ENCODE measurements at regions not wholly inside any gene's neighbourhood (a gene's known extent, or its start where the extent isn't known, plus 50 kb on each side); places are given as distances from the start of the nearest gene placed in this dataset.
"Not testable (repeated sequence)": the region's sequence is repeated elsewhere in the genome, so short reads cannot be mapped to it uniquely, and the experiment has no call there.

DNA sequence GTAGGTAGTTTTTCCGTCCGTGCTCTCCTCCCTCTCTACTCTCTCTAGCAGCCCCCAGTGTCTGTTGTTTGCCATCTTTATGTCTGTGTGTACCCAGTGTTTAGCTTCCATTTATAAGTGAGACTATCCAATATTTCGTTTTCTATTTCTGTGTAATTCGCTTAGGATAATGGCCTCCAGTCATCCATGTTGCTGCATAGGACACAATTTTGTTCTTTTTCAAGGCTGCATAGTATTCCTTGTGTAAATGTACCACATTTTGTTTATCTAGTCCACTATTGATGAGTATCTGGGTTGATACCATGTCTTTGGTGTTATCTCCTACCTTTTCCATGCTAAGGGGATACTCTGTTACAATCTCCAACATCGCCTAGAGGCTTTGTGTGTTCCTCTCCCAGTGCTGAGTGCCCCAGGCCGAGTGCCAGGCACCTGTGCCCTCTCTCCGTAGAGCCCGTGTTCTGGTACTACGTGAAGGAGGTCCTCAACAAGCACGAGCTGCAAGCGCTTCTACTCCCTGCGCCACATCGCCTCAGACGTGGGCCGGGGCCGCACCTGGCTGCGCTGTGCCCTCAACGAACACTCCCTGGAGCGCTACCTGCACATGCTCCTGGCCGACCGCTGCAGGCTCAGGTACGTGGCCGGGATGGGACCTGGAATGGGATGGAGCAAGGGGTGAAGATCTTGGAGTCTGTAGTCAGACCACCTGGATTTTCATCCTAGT, 51.0 kb downstream of the NPIPB11 start:
- H3K36me3 Mint-ChIP-seq (ENCODE audit: insufficient read depth in 2 of 2); H3K27me3 Mint-ChIP-seq (ENCODE audit: low read depth); H3K9me3 Mint-ChIP-seq; ATAC-seq (replicated peaks in 1 of 2); DNase-seq; H3K4me3 Mint-ChIP-seq; H3K27ac Mint-ChIP-seq; H3K4me1 Mint-ChIP-seq (ENCODE audit: low read depth): not testable (repeated sequence)

DNA sequence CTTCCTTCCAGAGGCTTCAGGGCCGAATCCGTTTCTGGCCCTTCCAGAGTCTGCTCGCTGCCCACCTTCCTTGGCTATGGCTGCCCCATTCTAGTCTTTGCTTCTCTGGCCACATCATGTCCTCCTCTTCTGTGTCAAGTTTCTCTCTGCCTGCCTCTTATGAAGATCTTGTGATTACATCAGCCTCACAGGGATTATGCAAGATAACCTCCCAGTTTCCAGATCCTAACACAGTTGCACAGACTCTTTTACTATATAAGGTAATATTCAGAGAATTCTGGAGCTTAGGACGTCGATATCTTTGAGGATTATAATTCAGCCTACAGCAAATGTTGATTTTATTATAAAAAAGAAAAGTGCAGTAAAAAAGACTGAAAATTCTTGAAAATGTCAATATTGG, 52.1 kb downstream of the NPIPB11 start:
- H3K4me1 Mint-ChIP-seq (ENCODE audit: low read depth); H3K9me3 Mint-ChIP-seq; H3K27me3 Mint-ChIP-seq (ENCODE audit: low read depth); ATAC-seq (replicated peaks in 1 of 2); H3K36me3 Mint-ChIP-seq (ENCODE audit: insufficient read depth in 2 of 2); DNase-seq; H3K27ac Mint-ChIP-seq; H3K4me3 Mint-ChIP-seq: not testable (repeated sequence)

DNA sequence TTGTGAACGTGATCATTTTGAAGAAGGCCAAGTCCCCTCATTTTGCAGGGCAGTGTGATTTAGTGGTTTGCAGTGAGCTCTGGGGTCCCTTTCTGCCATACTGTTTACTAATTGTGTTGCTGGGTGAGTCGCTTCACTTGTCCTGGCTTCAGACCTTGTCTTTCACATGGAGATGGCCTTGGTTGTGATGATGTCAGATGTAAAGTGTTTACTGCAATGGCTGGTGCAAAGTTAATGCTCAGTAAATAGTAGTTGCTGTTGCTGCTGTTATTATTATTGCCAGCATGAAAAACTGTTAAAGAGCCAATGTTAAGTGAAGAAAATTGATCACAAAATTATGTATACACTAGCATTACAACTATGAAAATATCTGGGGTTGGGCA, 53.9 kb downstream of the NPIPB11 start:
- H3K27me3 Mint-ChIP-seq (ENCODE audit: low read depth) = not testable (repeated sequence)

DNA sequence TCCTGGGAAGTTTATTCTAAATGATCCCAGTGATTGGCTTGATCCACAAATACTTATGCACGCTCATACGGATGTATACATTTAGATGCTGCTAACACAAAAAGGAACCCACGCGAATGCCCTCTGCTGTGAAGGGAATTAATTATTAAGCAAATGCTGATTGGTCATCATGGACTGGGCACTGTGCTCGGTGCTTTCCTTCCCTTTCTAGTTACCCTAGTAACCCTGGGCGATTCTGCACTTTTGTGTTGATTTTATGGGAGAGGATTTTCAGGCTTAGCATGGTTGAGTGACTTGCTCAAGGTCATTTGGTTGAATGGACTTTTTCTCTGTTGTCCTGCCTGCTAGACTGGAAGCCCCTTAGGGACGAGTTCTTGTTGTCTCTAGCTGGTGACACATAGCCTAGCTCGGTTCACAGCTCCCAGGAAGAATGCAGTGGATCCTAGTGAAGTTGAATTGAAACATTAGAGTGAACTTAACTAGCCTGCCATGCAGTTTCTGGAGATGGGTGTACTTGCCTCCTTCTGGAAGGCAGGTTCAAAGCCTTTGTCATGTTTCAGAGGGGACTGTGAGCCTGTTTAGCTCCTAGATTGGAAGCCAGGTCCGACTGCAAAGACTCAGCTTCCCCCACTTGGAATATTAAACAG, 54.4 kb downstream of the NPIPB11 start:
- not testable (repeated sequence) for H3K4me1 Mint-ChIP-seq (ENCODE audit: low read depth); H3K4me3 Mint-ChIP-seq; ATAC-seq (replicated peaks in 1 of 2); H3K9me3 Mint-ChIP-seq; H3K27ac Mint-ChIP-seq; DNase-seq; H3K36me3 Mint-ChIP-seq (ENCODE audit: insufficient read depth in 2 of 2); H3K27me3 Mint-ChIP-seq (ENCODE audit: low read depth)

More for the DNA sequence above, 53.9 kb downstream of the NPIPB11 start:
- not testable (repeated sequence) for DNase-seq; ATAC-seq (replicated peaks in 1 of 2); H3K9me3 Mint-ChIP-seq; H3K27ac Mint-ChIP-seq; H3K4me3 Mint-ChIP-seq; H3K36me3 Mint-ChIP-seq (ENCODE audit: insufficient read depth in 2 of 2); H3K4me1 Mint-ChIP-seq (ENCODE audit: low read depth)

DNA sequence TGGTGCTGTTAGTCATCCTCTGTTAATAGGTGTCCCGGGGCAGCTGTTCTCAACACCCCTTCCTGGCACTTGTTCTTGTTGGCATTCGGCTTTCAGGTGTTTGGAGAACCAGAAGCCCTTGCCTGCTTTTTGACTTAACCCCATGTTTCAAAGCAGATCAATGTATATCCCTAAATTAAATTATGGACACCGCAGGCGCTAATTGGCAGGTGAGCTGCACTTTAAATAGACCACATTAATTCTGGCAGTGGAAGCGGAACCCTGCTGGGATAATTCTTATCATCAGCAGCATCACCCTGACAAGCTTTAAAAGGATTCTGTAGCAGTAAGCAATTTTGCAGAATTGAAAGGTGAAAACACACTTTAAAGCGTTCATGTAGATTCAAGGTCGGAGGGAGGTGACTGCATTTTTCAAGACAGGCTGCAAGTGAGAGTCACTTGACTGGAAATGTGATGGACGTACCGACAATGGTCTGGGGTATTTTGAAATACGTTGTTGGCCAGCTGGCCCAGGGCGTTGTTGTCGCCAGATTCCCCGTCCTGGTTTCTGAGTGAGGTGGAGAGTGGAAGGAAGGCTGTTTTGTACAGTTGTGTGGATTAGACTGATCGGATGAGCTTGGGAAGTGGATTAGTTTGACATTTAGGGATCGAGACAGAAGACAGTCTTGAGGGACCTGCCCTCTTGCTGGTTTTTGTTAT, 55.1 kb downstream of the NPIPB11 start:
- H3K27me3 Mint-ChIP-seq (ENCODE audit: low read depth); DNase-seq; H3K27ac Mint-ChIP-seq; ATAC-seq (replicated peaks in 1 of 2); H3K9me3 Mint-ChIP-seq; H3K36me3 Mint-ChIP-seq (ENCODE audit: insufficient read depth in 2 of 2); H3K4me3 Mint-ChIP-seq; H3K4me1 Mint-ChIP-seq (ENCODE audit: low read depth): not testable (repeated sequence)

DNA sequence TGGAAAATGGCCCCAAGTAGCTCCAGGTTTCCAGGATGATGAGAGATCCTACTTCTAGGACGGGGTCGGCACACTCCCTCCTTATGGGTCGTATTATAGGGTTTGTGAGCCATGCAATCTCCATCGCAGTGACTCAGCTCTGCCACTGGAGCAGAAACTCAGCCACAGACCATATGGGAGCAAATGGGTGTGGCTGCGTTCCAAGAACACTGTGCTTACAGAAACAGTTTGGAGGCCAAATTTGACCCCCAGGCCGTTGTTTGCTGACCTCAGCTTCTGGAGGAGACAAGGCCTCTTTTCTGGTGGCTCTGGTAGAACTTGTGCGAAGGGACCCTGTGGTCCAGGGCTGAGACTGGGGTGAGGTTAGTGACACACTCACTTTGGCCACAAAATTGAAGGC, 56.5 kb downstream of the NPIPB11 start:
- H3K27ac Mint-ChIP-seq; H3K9me3 Mint-ChIP-seq; DNase-seq; H3K27me3 Mint-ChIP-seq (ENCODE audit: low read depth); H3K4me1 Mint-ChIP-seq (ENCODE audit: low read depth); H3K36me3 Mint-ChIP-seq (ENCODE audit: insufficient read depth in 2 of 2); ATAC-seq (replicated peaks in 1 of 2); H3K4me3 Mint-ChIP-seq: not testable (repeated sequence)

DNA sequence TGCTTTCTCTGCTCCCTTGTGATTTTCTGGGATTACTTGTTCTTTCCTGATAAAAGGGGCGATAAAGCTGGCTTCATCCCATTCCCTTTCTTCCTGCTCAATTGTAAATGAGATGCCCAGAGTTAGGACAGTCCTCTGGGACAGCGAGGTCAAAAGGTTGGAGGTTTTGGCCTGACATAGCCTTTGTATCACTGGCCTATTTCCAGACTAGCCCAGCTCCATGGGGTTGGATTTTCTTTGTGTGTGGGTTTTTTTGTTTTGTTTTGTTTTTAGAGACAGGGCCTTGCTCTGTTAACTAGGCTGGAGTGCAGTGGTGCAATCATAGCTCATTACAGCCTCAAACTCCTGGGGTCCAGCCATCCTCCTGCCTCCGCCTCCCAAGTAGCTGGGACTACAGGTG, 57.8 kb downstream of the NPIPB11 start:
- not testable (repeated sequence) for H3K9me3 Mint-ChIP-seq; ATAC-seq (replicated peaks in 1 of 2); DNase-seq; H3K4me3 Mint-ChIP-seq; H3K27me3 Mint-ChIP-seq (ENCODE audit: low read depth); H3K4me1 Mint-ChIP-seq (ENCODE audit: low read depth); H3K36me3 Mint-ChIP-seq (ENCODE audit: insufficient read depth in 2 of 2); H3K27ac Mint-ChIP-seq

DNA sequence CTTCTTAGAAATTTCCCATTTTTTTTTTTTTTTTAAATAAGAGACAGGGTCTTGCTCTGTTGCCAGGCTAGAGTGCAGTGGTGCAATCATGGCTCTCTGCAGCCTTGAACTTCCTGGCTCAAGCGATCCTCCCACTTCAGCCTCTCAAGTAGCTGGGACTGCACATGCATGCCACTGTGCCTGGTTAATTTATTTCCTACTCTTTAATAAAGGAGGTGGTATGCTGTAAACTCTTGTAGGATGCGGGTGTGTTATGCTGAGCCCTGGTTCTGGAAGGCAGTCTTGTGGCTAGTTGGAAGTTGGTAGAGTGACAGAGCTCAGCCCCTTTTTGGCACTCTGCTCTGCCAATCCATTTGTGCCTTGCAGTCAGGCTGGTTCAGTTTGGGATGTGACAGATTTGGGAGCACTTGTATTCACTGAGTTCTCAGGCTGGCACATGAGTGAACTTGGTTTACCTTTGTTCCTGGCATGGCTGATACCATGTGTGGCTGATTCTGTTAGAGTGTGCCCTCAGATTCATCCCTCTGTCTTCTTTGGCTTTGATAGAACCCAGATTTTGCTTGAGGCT, 58.3 kb downstream of the NPIPB11 start:
- not testable (repeated sequence) for H3K27ac Mint-ChIP-seq

DNA sequence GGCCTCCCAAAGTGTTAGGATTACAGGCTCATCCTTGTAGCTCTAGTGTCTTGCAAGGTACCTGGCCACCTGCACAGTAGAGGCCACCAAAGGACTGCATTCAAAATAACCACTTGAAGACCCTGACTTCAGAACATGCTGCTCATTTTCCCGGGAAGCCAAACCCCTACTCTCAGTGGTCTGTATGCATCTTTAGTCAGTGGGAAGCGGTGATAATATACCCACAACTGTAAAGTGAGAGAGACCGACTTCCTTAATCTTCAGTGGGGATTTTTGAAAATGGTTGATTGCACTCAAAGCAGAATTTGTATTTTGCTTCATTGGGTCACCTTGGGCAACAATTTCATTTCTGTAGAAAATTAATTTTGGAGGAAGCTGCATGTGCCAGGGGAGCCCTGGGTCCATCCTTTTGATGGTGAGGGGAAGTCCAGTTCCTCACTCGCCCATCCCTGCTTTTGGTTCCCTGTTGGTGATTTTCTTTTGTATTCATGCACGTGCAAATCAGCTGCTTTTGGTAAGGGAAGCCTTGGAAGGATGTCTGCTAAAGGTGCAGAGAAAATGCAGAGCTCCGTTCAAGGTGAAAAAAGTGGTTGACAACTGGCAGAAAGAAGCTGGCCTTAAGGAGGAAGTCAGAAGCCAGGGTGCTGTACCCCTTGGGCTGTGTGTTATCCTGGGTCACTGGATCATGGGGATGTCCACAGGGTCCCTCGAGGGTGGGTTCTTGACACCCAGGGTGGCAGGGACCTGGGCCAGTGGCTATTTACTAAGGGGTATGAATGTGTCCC, 59.5 kb downstream of the NPIPB11 start:
- not testable (repeated sequence) for ATAC-seq (replicated peaks in 1 of 2); H3K36me3 Mint-ChIP-seq (ENCODE audit: insufficient read depth in 2 of 2); DNase-seq; H3K9me3 Mint-ChIP-seq; H3K27ac Mint-ChIP-seq; H3K4me3 Mint-ChIP-seq; H3K4me1 Mint-ChIP-seq (ENCODE audit: low read depth); H3K27me3 Mint-ChIP-seq (ENCODE audit: low read depth)

More for the DNA sequence above, 58.3 kb downstream of the NPIPB11 start:
- not testable (repeated sequence) for H3K4me3 Mint-ChIP-seq; H3K4me1 Mint-ChIP-seq (ENCODE audit: low read depth); H3K9me3 Mint-ChIP-seq; H3K27me3 Mint-ChIP-seq (ENCODE audit: low read depth); DNase-seq; H3K36me3 Mint-ChIP-seq (ENCODE audit: insufficient read depth in 2 of 2); ATAC-seq (replicated peaks in 1 of 2)

DNA sequence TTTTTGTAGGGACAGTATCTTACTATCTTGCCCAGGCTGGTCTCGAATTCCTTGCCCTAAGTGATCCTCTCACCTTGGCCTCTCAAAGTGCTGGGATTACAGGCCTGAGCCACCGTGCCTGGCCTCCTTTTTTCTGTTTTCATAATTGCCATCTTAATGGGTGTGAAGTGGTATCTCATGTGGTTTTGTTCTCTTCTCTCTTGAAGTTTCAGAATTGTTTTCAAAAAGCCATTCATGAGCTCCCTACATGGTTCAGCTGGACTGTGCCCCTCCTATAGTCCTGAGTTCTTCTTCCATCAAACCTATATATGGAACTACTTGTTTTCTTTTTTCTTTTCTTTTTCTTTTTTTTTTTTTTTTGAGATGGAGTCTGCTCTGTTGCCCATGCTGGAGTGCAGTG, 60.3 kb downstream of the NPIPB11 start:
- not testable (repeated sequence) for H3K27me3 Mint-ChIP-seq (ENCODE audit: low read depth); H3K27ac Mint-ChIP-seq; H3K4me1 Mint-ChIP-seq (ENCODE audit: low read depth); DNase-seq; H3K36me3 Mint-ChIP-seq (ENCODE audit: insufficient read depth in 2 of 2); H3K9me3 Mint-ChIP-seq; H3K4me3 Mint-ChIP-seq
- ATAC-seq (replicated peaks in 1 of 2) = peak in 1 of 2 donors; percentile 52

DNA sequence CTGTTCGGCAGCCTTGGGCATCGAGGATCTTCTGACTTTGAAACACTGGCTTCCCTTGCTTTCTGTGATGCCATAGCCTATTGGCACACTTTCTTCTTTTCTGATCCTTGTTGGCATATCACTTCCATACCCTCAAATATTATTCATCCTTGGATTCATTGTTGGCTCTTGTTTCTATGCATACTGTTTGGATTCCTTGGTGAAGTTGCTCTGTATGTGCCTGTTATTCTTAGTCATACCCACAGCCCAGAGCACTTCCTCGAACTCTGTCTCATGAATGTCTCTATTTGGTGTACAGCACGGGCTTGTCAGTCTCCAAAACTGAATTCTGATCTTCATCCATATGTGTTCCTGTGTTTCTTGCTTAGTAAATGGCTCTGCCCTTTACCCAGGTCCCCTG, 63.6 kb downstream of the NPIPB11 start:
- H3K27ac Mint-ChIP-seq; ATAC-seq (replicated peaks in 1 of 2); H3K36me3 Mint-ChIP-seq (ENCODE audit: insufficient read depth in 2 of 2); H3K9me3 Mint-ChIP-seq; H3K4me1 Mint-ChIP-seq (ENCODE audit: low read depth); H3K27me3 Mint-ChIP-seq (ENCODE audit: low read depth); DNase-seq; H3K4me3 Mint-ChIP-seq: not testable (repeated sequence)

DNA sequence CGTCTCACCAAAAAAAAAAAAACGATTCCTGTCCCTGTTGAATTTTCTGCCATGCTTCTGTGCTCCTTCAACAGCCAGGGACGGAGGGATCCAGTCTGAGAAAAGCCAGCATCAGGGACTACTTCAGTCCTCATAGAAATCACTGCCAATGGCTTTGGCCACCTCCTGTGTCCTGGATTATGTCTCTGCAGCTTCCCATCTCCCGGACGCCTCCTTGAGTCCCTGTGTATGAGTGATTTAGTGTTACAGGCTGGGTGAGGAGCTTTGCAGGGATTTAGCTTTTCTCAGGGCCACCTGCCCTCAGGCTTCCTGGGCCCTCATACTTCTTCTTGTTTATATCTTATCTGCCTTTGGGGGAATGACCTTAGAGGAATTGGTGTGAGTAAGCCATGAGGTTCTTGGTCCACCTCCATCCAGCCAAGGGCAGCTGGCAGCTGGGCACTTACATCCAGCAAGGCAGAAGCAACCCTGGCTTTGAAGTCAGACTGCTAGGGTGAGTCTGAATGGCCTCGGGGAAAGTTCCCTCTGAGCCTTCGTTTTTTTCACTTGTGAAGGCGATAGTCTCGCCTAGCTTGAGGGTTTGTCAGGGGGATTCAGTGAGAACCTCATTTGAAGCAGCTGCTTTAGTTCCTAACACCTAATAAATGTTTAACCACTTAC, 65.6 kb downstream of the NPIPB11 start:
- H3K36me3 Mint-ChIP-seq (ENCODE audit: insufficient read depth in 2 of 2); H3K4me3 Mint-ChIP-seq; H3K4me1 Mint-ChIP-seq (ENCODE audit: low read depth); H3K27me3 Mint-ChIP-seq (ENCODE audit: low read depth); H3K27ac Mint-ChIP-seq; DNase-seq; ATAC-seq (replicated peaks in 1 of 2); H3K9me3 Mint-ChIP-seq: not testable (repeated sequence)

All from activated T-cell treated with anti-CD3 and anti-CD28 coated beads, Interleukin-2, amount 50 U/mL, for 72 hours (primary cell).